ENCODE measurements at regions not wholly inside any gene's neighbourhood (a gene's known extent, or its start where the extent isn't known, plus 50 kb on each side); places are given as distances from the start of the nearest gene placed in this dataset.

- Mint-ChIP-seq H3K36me3 (no peaks in the 10 kb centered on the region), H3K4me3 (no peak overlapping the region), H3K4me1 (no peaks in the 10 kb centered on the region), H3K27ac (no peak overlapping the region), H3K9me3 (no peaks in the 10 kb centered on the region), H3K27me3 (no peaks in the 10 kb centered on the region)
- no peak for ATAC-seq
Observed at GRCh38 chr4:27245216-27245615, 384.6 kb downstream of the STIM2 start.

DNA sequence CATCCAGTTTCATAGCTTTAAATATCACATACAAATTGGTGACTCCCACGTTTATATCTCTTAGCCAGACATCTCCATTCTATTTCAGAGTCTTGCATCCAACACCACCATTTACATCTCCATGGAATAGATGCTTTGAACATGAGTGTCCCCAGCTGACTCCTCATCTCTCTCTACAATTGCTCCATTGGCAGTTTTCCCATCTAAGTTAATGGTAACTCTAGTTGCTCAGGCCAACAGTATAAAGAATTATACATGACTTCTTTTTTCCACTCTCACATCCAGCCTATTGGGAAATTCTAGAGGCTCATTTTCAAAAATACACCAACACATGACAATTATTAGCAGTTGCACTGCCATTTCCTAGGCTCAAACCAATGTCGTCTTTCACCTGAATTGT is 388.2 kb downstream of the STIM2 start:
- no peak overlapping the region for H3K4me3 Mint-ChIP-seq
- ATAC-seq: no peak
- H3K27me3 Mint-ChIP-seq: no peaks in the 10 kb centered on the region
- H3K9me3 Mint-ChIP-seq: no peaks in the 10 kb centered on the region
- no peaks in the 10 kb centered on the region for H3K36me3 Mint-ChIP-seq
- no peak overlapping the region for H3K27ac Mint-ChIP-seq
- H3K4me1 Mint-ChIP-seq: no peaks in the 10 kb centered on the region

DNA sequence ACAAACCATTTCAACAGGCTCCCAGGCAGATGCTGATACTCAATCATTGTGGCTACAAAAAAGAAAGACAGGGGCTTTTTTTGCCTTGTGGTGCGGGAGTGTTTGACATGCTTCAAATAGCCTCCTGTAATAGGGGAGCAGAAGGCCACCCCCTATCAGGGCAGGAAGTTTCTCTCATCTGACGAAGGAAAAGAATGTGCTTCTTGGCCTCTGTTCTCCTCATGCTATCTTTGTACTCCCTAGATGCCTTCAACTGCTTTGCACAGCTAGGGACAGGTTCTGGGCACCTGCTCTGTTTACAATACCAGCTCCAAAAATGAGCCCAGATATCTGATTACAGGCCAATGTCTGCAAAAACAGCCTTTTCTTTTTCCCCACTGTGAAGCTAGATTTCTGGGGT is 391.1 kb downstream of the STIM2 start:
- H3K27me3 Mint-ChIP-seq: no peaks in the 10 kb centered on the region
- no peaks in the 10 kb centered on the region for H3K36me3 Mint-ChIP-seq
- H3K4me1 Mint-ChIP-seq: no peaks in the 10 kb centered on the region
- ATAC-seq: no peak
- no peak overlapping the region for H3K4me3 Mint-ChIP-seq
- H3K9me3 Mint-ChIP-seq: peaks cover 3% of the 10 kb centered on the region
- H3K27ac Mint-ChIP-seq: no peak overlapping the region

DNA sequence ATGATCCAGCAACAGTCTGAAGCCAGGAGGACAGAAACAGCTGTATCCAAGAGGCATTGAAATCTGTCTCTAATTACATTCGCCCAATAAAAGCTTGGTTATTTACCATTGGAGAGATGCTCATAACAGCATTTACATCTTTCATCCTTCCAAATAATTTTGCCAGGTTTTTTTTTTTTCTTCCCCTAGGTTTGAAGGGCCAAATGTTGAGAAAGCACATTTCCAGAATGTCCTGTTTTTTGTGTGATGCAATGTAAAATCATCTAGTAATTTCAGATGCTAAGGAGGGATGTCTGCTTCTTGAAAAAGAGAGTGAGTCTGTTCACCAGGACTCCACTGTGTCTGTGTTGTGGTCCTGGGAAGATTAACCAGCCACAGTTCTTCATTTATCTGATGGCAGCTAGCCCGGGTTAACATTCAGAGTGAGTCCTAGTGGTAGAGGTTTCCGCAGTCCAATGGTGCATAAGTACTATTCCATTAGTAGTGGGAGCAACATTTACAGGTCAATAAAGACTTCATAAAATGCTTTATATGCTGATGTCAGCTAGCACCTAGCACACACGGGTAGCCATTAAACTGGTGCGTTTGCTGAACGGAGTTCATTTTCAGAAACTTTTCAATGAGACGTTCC is 406.8 kb downstream of the STIM2 start:
- Mint-ChIP-seq H3K27me3 (no peaks in the 10 kb centered on the region), H3K27ac (no peak overlapping the region), H3K9me3 (no peaks in the 10 kb centered on the region), H3K4me3 (no peak overlapping the region), H3K4me1 (no peaks in the 10 kb centered on the region), H3K36me3 (no peaks in the 10 kb centered on the region)
- no peak for ATAC-seq

GRCh38 chr4:27267970-27268355 is 407.3 kb downstream of the STIM2 start:
- no peak for ATAC-seq
- no peaks in the 10 kb centered on the region for H3K9me3 Mint-ChIP-seq
- no peak overlapping the region for H3K4me3 Mint-ChIP-seq
- H3K36me3 Mint-ChIP-seq: no peaks in the 10 kb centered on the region
- H3K27ac Mint-ChIP-seq: no peak overlapping the region
- no peaks in the 10 kb centered on the region for H3K4me1 Mint-ChIP-seq
- H3K27me3 Mint-ChIP-seq: no peaks in the 10 kb centered on the region

- Mint-ChIP-seq H3K27me3 (no peaks in the 10 kb centered on the region), H3K9me3 (no peaks in the 10 kb centered on the region), H3K4me3 (no peak overlapping the region), H3K27ac (no peak overlapping the region), H3K4me1 (no peaks in the 10 kb centered on the region), H3K36me3 (no peaks in the 10 kb centered on the region)
- no peak for ATAC-seq
Observed at GRCh38 chr4:27270435-27270834, 409.8 kb downstream of the STIM2 start.

DNA sequence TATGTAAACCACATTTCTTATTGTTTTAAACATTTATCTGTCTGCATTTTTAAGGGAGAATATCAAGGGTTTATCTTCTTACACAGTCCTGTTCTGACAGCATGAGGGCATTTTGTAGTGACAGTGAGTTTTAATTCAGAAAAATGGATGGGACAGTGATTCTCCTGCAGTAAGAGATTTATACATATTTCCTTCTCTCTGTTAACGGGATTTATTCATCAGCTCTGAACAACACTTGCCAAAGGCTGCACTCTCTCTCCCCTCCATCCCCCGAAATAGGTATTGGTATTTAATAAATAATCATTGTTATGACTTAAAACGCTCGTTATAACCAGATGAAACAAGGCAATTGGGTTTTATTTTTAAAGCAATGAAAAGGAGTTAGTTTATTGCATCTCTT is 410.9 kb downstream of the STIM2 start:
- H3K9me3 Mint-ChIP-seq: no peaks in the 10 kb centered on the region
- no peak overlapping the region for H3K27ac Mint-ChIP-seq
- no peaks in the 10 kb centered on the region for H3K4me1 Mint-ChIP-seq
- no peak for ATAC-seq
- H3K27me3 Mint-ChIP-seq: no peaks in the 10 kb centered on the region
- no peak overlapping the region for H3K4me3 Mint-ChIP-seq
- H3K36me3 Mint-ChIP-seq: no peaks in the 10 kb centered on the region

DNA sequence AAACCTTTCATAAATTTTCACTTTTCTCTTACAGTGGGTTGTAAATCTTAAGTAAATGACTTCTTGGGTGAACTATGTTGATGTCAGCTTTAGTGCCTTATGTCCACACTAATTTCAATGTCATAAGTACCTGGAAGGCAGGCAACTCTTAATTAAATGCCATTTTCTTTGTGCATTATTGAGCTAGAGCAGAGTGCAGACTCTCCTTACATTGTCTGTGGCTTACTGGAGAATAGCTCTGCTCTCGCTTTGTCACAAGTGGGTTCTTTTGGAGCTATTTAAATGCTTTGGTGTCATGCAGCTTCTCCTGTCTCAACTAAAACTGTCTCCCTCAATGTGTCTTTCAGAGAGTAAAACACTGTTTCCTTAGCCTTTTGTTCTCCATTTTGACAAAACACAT is 411.6 kb downstream of the STIM2 start:
- no peak overlapping the region for H3K4me3 Mint-ChIP-seq
- no peaks in the 10 kb centered on the region for H3K9me3 Mint-ChIP-seq
- no peaks in the 10 kb centered on the region for H3K27me3 Mint-ChIP-seq
- ATAC-seq: no peak
- no peaks in the 10 kb centered on the region for H3K4me1 Mint-ChIP-seq
- H3K36me3 Mint-ChIP-seq: no peaks in the 10 kb centered on the region
- H3K27ac Mint-ChIP-seq: no peak overlapping the region

DNA sequence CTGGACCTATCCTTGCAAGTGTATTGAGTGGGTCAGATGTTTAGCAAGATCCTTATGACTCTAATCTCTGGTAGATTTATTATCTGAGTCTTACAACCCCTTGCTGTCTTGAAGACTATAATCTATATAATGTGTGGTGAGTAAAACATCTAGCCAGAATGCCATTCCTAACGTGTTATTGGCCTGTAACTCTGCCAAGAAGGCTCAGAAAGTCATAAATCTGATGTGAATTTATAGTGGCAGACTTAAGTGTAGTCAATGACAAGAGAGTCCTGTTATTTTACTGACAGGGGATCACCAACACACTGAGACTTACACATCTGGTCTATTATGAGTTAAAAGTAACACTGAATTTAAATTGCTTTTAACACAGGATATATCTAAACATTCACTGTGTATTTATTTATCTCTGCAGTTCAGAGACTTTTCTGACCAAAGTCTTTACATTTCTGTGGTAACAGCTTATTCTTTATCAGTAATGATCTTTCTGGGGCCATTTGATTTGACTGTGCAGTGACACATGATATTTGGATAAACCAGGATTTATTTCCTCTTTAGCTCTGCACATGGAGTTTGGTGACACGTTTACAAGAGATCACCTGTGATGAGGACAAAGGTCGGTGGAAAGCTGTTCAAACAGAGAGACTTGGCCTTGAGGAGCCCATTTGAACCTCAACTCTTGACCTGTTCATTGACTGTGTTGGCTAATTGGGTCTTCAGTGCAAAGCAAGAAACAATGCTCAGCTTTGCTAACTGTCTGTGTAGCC is 415.8 kb downstream of the STIM2 start:
- Mint-ChIP-seq H3K27me3 (no peaks in the 10 kb centered on the region), H3K9me3 (no peaks in the 10 kb centered on the region), H3K36me3 (no peaks in the 10 kb centered on the region), H3K4me3 (no peak overlapping the region), H3K27ac (no peak overlapping the region), H3K4me1 (no peaks in the 10 kb centered on the region)
- ATAC-seq: no peak

- Mint-ChIP-seq H3K9me3 (no peaks in the 10 kb centered on the region), H3K27ac (no peak overlapping the region), H3K4me1 (no peaks in the 10 kb centered on the region), H3K4me3 (no peak overlapping the region), H3K36me3 (no peaks in the 10 kb centered on the region), H3K27me3 (no peaks in the 10 kb centered on the region)
- no peak for ATAC-seq
Observed at GRCh38 chr4:27278615-27279375, 418.2 kb downstream of the STIM2 start.

- ATAC-seq: no peak
- Mint-ChIP-seq H3K27ac (no peak overlapping the region), H3K36me3 (no peaks in the 10 kb centered on the region), H3K9me3 (no peaks in the 10 kb centered on the region), H3K4me1 (no peaks in the 10 kb centered on the region), H3K27me3 (no peaks in the 10 kb centered on the region), H3K4me3 (no peak overlapping the region)
Observed at GRCh38 chr4:27288496-27288895, 427.9 kb downstream of the STIM2 start.

GRCh38 chr4:27289704-27290103 is 429.1 kb downstream of the STIM2 start:
- no peaks in the 10 kb centered on the region for H3K36me3 Mint-ChIP-seq
- H3K27ac Mint-ChIP-seq: no peak overlapping the region
- no peaks in the 10 kb centered on the region for H3K27me3 Mint-ChIP-seq
- no peak for ATAC-seq
- H3K4me3 Mint-ChIP-seq: no peak overlapping the region
- no peaks in the 10 kb centered on the region for H3K9me3 Mint-ChIP-seq
- H3K4me1 Mint-ChIP-seq: no peaks in the 10 kb centered on the region

- no peaks in the 10 kb centered on the region for H3K36me3 Mint-ChIP-seq
- ATAC-seq: no peak
- H3K4me1 Mint-ChIP-seq: no peaks in the 10 kb centered on the region
- H3K27me3 Mint-ChIP-seq: no peaks in the 10 kb centered on the region
- no peak overlapping the region for H3K4me3 Mint-ChIP-seq
- no peak overlapping the region for H3K27ac Mint-ChIP-seq
- peaks cover under 1% of the 10 kb centered on the region for H3K9me3 Mint-ChIP-seq
Observed at GRCh38 chr4:27293831-27294230, 433.2 kb downstream of the STIM2 start.

DNA sequence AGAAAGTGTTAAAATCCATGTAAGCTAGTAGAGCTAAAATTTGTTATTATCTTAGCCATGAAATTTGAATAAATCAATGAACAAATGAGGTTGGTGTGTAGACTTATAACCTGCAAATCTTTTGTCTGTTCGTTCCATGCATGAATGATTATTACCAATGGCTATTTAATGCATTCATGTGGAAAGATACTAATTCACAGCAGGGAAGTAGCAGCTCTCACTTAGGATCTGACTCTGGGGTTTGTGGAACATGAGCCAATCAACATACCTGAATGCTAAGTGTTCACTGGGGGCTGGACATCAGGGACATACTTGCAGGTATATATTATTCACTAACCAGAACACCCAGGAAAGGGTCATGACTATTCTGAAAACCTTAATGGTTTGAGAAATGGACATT is 444.1 kb downstream of the STIM2 start:
- peaks cover 15% of the 10 kb centered on the region for H3K9me3 Mint-ChIP-seq
- no peak for ATAC-seq
- H3K4me3 Mint-ChIP-seq: no peak overlapping the region
- H3K36me3 Mint-ChIP-seq: no peaks in the 10 kb centered on the region
- no peaks in the 10 kb centered on the region for H3K4me1 Mint-ChIP-seq
- H3K27ac Mint-ChIP-seq: no peak overlapping the region
- H3K27me3 Mint-ChIP-seq: no peaks in the 10 kb centered on the region

GRCh38 chr4:27305246-27305645 is 444.6 kb downstream of the STIM2 start:
- Mint-ChIP-seq H3K4me1 (no peaks in the 10 kb centered on the region), H3K9me3 (peaks cover 15% of the 10 kb centered on the region)

GRCh38 chr4:27308379-27308778 is 447.7 kb downstream of the STIM2 start:
- Mint-ChIP-seq H3K27me3 (no peaks in the 10 kb centered on the region), H3K4me1 (no peaks in the 10 kb centered on the region), H3K9me3 (peaks cover 3% of the 10 kb centered on the region), H3K36me3 (no peaks in the 10 kb centered on the region), H3K27ac (no peak overlapping the region), H3K4me3 (no peak overlapping the region)
- ATAC-seq: no peak

More at GRCh38 chr4:27305246-27305645, 444.6 kb downstream of the STIM2 start:
- Mint-ChIP-seq H3K27ac (no peak overlapping the region), H3K27me3 (no peaks in the 10 kb centered on the region), H3K4me3 (no peak overlapping the region), H3K36me3 (no peaks in the 10 kb centered on the region)
- ATAC-seq: no peak

All from stimulated activated memory B cell treated with anti-CD40 and anti-IgM and Interleukin-4, amounts not matched to agents 10 μg/mL and 1 μg/mL and 100 μg/mL, for 72 hours (primary cell).